T47D (cell line): ENCODE measurements at regions not wholly inside any gene's neighbourhood (a gene's known extent, or its start where the extent isn't known, plus 50 kb on each side); places are given as distances from the start of the nearest gene placed in this dataset.
A peak's percentile ranks its signal among the peaks of the same experiment; 100 is the strongest.

ENCODE experiments used
- DNase-seq, 2 experiments: peaks; one replicate each; pipeline versions ENCODE4 v3.0.0 to v3.0.0-alpha.2; 2011 to 2012; ENCODE audit warnings: low read depth in 1 of 2, low spot score in 1 of 2
- JUND ChIP-seq: IDR thresholded peaks from 2 replicates; pipeline ENCODE4 v1.6.1; 2012; ENCODE audit warnings: low read depth
- in situ Hi-C: cut with HindIII; loops from 2 replicates; pipeline ENCODE4 v1.10.0; 2016; ENCODE audit warnings: low sequenced_read_pairs, low pct_unique_long_range_greater_than_20kb

DNA sequence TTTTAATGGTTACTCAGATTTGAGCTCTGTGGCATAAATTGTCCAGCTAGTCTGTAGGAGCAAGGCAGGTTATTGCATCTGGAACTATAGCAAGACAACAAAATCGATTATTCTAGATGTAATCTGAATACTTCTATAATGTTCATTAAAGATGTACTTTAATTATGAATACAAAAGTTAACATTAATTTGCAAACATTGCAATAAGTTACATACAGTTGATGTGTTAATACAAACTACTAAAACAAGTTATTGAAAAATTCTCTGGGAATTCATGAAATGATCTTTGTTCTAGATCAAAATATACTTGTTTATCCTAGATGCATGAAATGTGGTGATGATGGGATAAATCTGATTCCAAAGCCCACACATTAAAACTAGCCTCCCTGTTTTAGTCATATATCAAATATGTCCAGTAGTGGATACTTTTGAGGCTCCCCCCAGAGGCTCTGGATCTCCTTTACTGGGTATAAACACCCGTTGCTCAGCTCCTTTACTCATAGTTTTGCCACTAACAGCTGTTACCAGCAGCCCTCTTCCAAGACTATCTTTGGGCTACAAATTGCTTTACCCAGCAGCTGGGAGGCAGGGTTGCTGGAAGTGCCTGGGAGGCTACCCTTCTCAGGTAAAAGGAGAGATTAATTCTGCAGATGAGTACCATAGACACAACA is 78.1 kb downstream of the ARL4A start:
- TF ChIP-seq JUND: no peak
- no peak for DNase-seq
- in situ Hi-C loops: no loop called here

GRCh38 chr7:12766416-12766815 is 79.0 kb downstream of the ARL4A start:
- TF ChIP-seq JUND: no peak
- in situ Hi-C loops: no loop called here
- DNase-seq: no peak

DNA sequence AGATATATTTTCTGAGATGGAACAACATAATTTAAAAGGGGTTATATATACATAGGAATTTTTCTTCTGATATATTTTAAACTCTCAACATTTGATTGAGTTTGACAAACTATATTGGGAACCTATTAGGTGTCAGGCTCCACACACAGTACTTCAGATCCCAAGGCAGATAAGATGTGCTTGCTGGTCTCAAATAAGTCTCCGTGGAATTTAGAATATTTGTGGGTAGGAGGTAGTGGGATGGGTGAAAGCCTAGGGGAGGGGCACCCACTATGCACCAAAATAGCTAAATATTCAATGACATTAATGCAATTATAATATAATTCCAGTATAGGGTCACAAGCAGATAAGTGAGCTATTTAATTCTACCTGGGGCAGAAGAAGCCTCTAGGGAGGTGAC is 81.5 kb downstream of the ARL4A start:
- no peak for TF ChIP-seq JUND
- peak in 1 of 2 experiments; percentile 24 for DNase-seq
- in situ Hi-C loops: no loop called here

DNA sequence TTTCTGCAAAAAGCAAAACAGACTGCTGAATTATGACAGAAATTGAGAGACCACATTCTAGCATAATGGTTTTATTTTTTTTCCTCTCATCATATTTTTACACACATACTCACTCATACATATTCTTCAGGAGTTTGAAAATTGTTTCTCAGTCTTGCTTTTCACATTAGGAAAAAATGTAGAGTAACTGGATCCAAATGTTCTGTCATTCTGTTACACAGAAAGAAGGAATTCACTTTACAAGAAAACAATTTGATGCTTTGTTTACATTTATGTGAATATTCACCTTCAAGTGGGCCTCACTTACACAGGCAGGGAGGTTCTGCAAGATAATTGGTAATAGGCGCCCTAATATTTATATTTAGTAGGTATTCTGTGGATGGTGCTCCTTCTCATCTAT is 82.0 kb downstream of the ARL4A start:
- in situ Hi-C loops: no loop called here
- TF ChIP-seq JUND: no peak
- peak in 1 of 2 experiments; percentile 16 for DNase-seq

DNA sequence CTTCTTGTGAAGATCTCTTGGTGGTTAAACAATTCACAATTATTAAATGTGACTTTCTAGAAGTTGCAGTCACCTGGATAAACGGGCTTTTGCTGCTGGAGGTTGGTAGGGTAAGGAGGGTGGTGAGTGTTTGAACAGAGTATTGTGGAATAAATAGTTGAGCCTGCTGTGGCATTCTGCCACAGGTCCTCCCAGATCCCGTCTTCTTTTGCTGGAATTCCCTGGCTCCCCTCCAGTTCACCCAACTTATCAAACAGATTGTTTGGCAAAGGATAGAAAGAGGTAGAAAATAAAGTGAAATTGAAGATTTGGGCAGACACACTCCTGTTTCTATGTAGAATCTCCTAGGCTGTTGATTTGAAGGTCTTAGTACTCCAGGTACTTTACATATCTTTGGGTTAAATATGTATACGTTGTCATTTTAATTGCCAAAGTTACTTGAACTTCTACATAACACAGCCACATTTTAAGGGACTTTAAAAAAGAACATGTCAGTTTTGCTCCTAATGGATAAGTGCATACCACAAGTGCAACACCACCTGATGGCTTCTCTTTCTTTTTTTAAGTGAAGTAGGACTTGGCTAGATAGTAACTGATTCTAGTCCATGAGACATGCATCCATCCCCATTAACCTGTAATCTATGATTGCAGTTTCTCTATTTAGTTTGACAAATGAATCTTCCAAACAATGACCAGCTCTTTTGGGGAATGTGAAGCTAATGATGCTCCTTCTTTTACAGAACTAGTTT is 83.0 kb downstream of the ARL4A start:
- TF ChIP-seq JUND: no peak
- DNase-seq: peak in 1 of 2 experiments; percentile 33
- in situ Hi-C loops: no loop called here

GRCh38 chr7:12771378-12771877 is 84.0 kb downstream of the ARL4A start:
- in situ Hi-C loops: no loop called here
- TF ChIP-seq JUND: no peak
- DNase-seq: peak in 1 of 2 experiments; percentile 16

DNA sequence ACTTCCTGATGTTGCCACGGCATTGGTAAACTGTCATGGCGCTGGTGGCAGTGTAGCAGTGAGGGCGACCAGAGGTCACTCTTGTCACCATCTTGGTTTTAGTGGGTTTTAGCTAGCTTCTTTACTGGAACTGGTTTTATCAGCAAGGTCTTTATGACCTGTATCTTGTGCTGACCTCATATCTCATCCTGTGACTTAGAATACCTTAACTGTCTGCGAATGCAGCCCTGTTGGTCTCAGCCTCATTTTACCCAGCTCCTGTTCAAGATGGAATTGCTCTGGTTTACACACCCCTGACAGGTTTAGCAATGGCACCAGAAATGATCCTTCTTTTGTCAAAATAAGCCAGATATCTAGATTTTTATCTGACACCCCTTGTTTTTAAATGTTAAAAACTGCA is 85.3 kb downstream of the ARL4A start:
- TF ChIP-seq JUND: no peak
- DNase-seq: no peak
- in situ Hi-C loops: no loop called here

GRCh38 chr7:12777257-12777656 is 89.8 kb downstream of the ARL4A start:
- TF ChIP-seq JUND: no peak
- DNase-seq: no peak
- in situ Hi-C loops: no loop called here

GRCh38 chr7:12779947-12780346 is 92.5 kb downstream of the ARL4A start:
- in situ Hi-C loops: no loop called here
- no peak for TF ChIP-seq JUND
- no peak for DNase-seq

- in situ Hi-C loops: no loop called here
- no peak for DNase-seq
- TF ChIP-seq JUND: no peak
These were observed 96.1 kb downstream of the ARL4A start for GRCh38 chr7:12783421-12784095.

DNA sequence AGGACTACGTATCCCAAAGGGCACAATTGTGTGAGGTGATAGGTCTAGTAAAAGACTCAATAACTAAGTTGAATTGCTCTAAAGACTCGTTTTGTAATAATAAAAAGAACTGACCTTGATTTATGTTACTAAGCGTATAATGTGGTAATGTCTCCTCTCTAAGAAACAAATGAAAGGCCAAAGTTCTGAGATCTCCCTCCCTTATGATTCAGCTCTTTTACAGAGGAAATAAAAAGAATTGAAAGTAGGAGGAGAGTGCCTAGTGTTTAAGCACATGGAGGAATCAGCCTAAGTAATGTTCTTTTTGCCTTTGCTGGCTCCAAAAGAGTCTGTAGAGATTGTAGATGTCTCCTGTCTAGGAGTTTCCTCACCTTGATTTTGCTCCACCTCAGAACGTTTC is 98.0 kb downstream of the ARL4A start:
- no peak for TF ChIP-seq JUND
- in situ Hi-C loops: no loop called here
- no peak for DNase-seq

DNA sequence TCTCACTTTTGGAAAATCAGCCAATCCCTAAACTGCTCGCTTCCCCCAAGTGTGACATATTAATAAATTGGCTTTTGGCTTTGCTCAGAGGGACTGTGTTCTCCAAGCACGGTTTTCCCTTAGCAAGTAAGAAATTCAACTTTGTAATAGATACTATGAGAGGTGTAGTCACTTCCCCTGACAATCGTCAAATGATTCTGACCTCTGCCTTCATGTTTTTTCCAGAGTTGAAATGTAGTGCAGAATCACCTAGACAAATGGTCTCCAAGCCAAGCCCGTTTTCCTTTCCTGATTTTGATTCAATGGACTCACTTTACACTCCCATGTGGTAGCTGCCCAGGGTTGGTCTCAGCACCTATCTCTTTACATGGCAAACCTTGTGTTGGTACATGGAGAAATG is 99.1 kb downstream of the ARL4A start:
- no peak for TF ChIP-seq JUND
- in situ Hi-C loops: no loop called here
- DNase-seq: no peak

- in situ Hi-C loops: no loop called here
- TF ChIP-seq JUND: no peak
- no peak for DNase-seq
These were observed 100.7 kb downstream of the ARL4A start for GRCh38 chr7:12788171-12788570.

- in situ Hi-C loops: no loop called here
- DNase-seq: no peak
- TF ChIP-seq JUND: no peak
These were observed 101.2 kb downstream of the ARL4A start for GRCh38 chr7:12788591-12788990.
